ENCODE measurements at regions not wholly inside any gene's neighbourhood (a gene's known extent, or its start where the extent isn't known, plus 50 kb on each side); places are given as distances from the start of the nearest gene placed in this dataset.

GRCh38 chr13:50577806-50578205, 265.7 kb downstream of the DLEU7 start:
- H3K9ac ChIP-seq (ENCODE audit: low read length): no peak overlapping the region
- H3K9me3 ChIP-seq (ENCODE audit: control insufficient read depth, low read length): no peaks in the 10 kb centered on the region
- DNase-seq (ENCODE audit: low read depth): no peak
- no peak overlapping the region for H3K4me3 ChIP-seq (ENCODE audit: low read length)
- H3K4me1 ChIP-seq (ENCODE audit: control insufficient read depth, insufficient read depth, low read length): peaks cover 43% of the 10 kb centered on the region
- H3K36me3 ChIP-seq (ENCODE audit: control insufficient read depth, insufficient read depth, low read length, severe bottlenecking): no peaks in the 10 kb centered on the region
- no peaks in the 10 kb centered on the region for H3K27me3 ChIP-seq (replicated peaks; ENCODE audit: control insufficient read depth, insufficient read depth, low read length)

DNA sequence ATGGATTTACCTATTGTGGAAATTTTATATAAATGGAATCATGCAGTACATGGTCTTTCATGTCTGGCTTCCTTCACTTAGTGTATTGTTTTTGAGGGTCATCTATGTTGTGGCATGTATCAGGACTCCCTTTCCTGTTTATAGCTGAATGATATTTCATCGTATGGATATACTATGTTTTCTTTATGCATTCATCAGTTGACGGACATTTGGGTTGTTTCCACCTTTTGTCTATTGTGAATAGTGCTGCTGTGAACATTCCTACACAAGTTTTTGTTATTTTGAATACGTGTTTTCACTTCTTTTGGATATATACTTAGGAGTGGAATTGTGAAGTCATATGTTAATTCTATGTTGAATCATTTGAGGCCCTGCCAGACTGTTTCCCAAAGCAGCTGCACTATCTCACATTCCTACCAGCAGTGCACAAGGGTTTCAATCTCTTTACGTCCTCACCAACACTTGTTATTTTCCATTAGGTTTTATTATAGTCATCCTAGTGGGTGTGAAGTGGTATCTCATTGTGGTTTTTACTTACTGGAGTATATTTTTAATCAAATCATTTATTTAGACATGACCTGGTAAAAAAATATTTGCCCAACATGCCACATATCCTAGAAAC, 262.7 kb downstream of the DLEU7 start:
- H3K27me3 ChIP-seq (replicated peaks; ENCODE audit: control insufficient read depth, insufficient read depth, low read length): no peaks in the 10 kb centered on the region
- no peaks in the 10 kb centered on the region for H3K9me3 ChIP-seq (ENCODE audit: control insufficient read depth, low read length)
- peak; percentile 71 for DNase-seq (ENCODE audit: low read depth)
- H3K9ac ChIP-seq (ENCODE audit: low read length): no peak overlapping the region
- no peak overlapping the region for H3K4me3 ChIP-seq (ENCODE audit: low read length)
- H3K4me1 ChIP-seq (ENCODE audit: control insufficient read depth, insufficient read depth, low read length): peaks cover 44% of the 10 kb centered on the region
- H3K36me3 ChIP-seq (ENCODE audit: control insufficient read depth, insufficient read depth, low read length, severe bottlenecking): no peaks in the 10 kb centered on the region

DNA sequence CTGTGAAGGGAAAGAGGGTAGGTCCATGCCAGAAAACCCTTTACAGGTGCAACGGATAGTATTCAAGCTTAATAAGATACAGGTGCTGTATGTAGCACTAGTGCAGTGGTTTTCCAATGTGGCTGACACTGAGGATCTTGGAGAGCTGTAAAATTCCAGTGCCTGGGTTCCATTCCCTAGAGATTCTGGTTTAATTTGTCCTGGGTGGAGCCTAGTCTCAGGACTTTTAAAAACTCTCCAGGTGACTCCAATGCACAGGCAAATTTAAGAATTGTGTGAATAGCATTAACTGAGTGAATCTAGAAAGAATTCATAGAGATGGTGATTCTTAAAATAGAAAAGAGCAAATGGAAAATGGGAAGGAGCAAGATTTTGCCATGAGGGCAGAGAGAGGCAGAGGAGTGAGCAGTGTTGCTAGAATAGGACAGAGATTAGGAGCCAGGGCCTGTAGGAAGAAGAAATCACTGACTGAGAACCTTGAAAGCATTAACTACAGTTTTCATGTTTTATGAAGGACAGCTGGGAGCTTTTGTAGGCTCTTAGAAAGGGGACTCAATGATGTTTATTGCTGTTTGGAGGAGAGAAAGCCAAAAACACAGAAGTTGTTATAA, 261.8 kb downstream of the DLEU7 start:
- Histone ChIP-seq H3K9ac (ENCODE audit: low read length) (no peak overlapping the region), H3K9me3 (ENCODE audit: control insufficient read depth, low read length) (no peaks in the 10 kb centered on the region), H3K27me3 (replicated peaks; ENCODE audit: control insufficient read depth, insufficient read depth, low read length) (no peaks in the 10 kb centered on the region), H3K4me1 (ENCODE audit: control insufficient read depth, insufficient read depth, low read length) (peaks cover 40% of the 10 kb centered on the region), H3K4me3 (ENCODE audit: low read length) (no peak overlapping the region), H3K36me3 (ENCODE audit: control insufficient read depth, insufficient read depth, low read length, severe bottlenecking) (no peaks in the 10 kb centered on the region)
- DNase-seq (ENCODE audit: low read depth): no peak

DNA sequence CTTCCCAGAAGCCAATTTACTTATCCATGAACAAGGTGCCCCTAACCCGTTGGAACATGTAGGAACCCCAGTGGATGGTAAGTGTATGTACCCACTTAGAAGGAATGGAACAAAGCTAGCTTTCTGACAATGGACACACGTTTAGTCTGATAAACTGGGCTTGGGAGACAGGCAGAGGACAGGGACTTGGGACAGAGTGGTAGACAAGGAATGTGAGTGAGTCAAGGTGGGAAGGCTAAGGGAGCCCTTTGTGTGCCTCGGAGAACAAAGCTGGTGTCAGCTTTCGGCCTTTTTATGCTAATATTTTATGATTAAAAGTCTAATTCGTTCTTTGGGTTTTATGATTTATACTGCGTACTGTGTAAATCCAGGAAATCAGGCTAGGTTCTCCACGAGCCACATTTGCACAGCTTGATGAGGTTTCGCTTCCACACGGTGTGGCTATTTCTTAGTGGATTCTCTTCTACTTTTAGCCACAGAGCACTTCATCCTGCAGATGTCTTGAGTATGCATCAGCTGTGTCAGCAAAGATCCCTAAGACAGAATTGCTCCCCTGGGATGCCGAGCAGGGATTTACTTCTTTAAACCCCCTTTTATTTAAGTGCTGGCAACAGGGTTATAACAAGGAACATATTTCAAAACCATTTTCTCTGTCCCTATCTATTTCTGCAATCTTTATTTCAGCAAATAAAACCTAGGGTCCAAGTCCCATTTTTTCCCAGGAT, 258.5 kb downstream of the DLEU7 start:
- H3K4me3 ChIP-seq (ENCODE audit: low read length): no peak overlapping the region
- DNase-seq (ENCODE audit: low read depth): no peak
- H3K27me3 ChIP-seq (replicated peaks; ENCODE audit: control insufficient read depth, insufficient read depth, low read length): no peaks in the 10 kb centered on the region
- H3K36me3 ChIP-seq (ENCODE audit: control insufficient read depth, insufficient read depth, low read length, severe bottlenecking): no peaks in the 10 kb centered on the region
- no peak overlapping the region for H3K9ac ChIP-seq (ENCODE audit: low read length)
- H3K4me1 ChIP-seq (ENCODE audit: control insufficient read depth, insufficient read depth, low read length): peaks cover 58% of the 10 kb centered on the region
- H3K9me3 ChIP-seq (ENCODE audit: control insufficient read depth, low read length): no peaks in the 10 kb centered on the region

- Histone ChIP-seq H3K4me1 (ENCODE audit: control insufficient read depth, insufficient read depth, low read length) (peaks cover 61% of the 10 kb centered on the region), H3K36me3 (ENCODE audit: control insufficient read depth, insufficient read depth, low read length, severe bottlenecking) (no peaks in the 10 kb centered on the region), H3K4me3 (ENCODE audit: low read length) (no peak overlapping the region), H3K9me3 (ENCODE audit: control insufficient read depth, low read length) (no peaks in the 10 kb centered on the region), H3K27me3 (replicated peaks; ENCODE audit: control insufficient read depth, insufficient read depth, low read length) (no peaks in the 10 kb centered on the region), H3K9ac (ENCODE audit: low read length) (peak overlapping the region; percentile 18)
- no peak for DNase-seq (ENCODE audit: low read depth)
Measured at GRCh38 chr13:50585674-50586413, 257.6 kb downstream of the DLEU7 start.

DNA sequence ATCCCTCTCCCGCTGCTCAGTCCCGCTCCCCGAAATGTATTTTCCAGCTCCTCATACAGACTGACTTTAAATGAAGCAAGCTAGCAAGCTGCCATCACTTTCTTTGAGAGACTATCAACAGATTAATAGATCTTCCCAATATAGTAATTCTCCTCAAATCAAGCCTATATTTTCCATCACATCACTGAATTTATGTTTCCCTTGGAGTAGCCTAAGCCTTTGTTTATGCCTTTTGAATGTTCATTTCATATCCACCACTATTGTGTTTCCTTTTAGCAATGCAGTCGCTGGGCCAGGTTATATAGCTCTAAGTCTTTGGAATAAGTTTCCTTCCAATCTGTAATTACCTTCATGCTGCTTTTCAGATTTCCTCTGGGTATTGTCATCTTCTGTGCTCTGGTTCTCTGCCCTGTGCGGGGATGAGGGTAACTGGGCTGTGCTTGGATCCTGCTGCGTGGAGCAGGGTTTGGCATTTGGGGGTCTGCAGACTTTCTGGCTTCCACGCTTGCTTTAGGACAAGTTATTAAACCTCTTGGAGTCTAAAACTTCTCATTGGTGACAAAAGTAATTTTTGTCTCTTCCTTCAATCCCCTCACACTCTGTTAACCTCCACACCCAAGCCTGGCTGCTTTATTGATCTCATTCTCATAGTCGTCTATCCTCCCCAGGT, 256.9 kb downstream of the DLEU7 start:
- H3K4me1 ChIP-seq (ENCODE audit: control insufficient read depth, insufficient read depth, low read length): peaks cover 54% of the 10 kb centered on the region
- no peak overlapping the region for H3K9ac ChIP-seq (ENCODE audit: low read length)
- H3K27me3 ChIP-seq (replicated peaks; ENCODE audit: control insufficient read depth, insufficient read depth, low read length): no peaks in the 10 kb centered on the region
- no peak for DNase-seq (ENCODE audit: low read depth)
- no peaks in the 10 kb centered on the region for H3K9me3 ChIP-seq (ENCODE audit: control insufficient read depth, low read length)
- H3K36me3 ChIP-seq (ENCODE audit: control insufficient read depth, insufficient read depth, low read length, severe bottlenecking): no peaks in the 10 kb centered on the region
- H3K4me3 ChIP-seq (ENCODE audit: low read length): no peak overlapping the region

DNA sequence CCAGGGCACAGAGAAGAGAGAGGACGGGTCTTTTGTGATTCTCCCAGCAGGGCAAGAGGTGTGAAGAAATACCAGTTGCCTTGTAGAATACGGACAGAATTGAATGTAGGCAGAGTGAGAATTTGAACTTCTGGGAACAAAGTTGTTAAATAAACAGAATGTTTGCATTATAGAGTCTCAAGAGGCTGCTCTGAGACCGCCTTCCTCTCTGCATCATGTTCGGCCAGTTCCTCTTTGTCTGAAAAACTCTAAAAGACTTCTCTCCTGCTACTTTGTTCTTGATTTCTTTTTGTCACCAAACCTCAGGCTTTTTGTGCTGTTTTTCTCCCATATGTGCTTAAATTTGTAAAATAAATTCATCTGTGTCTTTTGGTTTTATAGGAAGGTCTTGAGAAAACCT, 256.4 kb downstream of the DLEU7 start:
- Histone ChIP-seq H3K9ac (ENCODE audit: low read length) (no peak overlapping the region), H3K9me3 (ENCODE audit: control insufficient read depth, low read length) (no peaks in the 10 kb centered on the region), H3K36me3 (ENCODE audit: control insufficient read depth, insufficient read depth, low read length, severe bottlenecking) (no peaks in the 10 kb centered on the region), H3K4me1 (ENCODE audit: control insufficient read depth, insufficient read depth, low read length) (peaks cover 54% of the 10 kb centered on the region), H3K27me3 (replicated peaks; ENCODE audit: control insufficient read depth, insufficient read depth, low read length) (no peaks in the 10 kb centered on the region), H3K4me3 (ENCODE audit: low read length) (no peak overlapping the region)
- no peak for DNase-seq (ENCODE audit: low read depth)

DNA sequence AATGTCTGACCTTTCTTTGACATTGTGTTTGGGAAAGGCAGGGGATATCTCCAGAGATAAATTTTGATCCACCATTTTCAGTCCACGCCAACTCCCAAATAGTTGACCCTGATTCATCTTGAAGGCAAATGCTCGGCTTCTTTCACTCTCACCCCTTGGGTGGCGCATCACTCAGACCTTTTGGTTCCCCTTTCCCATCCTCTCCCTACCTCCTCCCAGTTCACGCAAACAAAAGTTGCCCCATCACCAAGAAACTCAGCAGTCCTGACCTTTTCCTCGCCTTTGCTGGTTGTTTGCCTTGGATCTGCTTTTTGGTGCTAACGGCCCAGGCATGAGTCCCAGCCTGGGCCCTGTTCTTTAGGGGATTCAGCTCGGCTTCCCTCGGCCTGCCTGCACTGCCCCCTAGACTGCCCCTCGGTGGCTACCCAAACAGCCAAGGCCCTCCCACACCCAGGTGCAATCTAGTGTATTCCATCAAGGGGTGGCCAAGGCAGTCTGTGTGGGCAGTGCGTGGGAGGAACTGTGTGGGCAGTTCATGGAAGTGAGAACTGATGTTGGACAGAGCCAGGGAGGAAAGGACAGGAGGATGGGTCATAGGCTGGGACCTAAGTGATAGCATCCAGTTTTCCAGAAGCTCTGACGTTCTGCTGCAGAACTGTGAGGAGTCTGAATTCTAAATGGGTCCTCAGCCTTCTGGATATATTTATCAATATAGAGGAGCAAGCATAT, 255.7 kb downstream of the DLEU7 start:
- Histone ChIP-seq H3K9ac (ENCODE audit: low read length) (no peak overlapping the region), H3K36me3 (ENCODE audit: control insufficient read depth, insufficient read depth, low read length, severe bottlenecking) (no peaks in the 10 kb centered on the region), H3K27me3 (replicated peaks; ENCODE audit: control insufficient read depth, insufficient read depth, low read length) (no peaks in the 10 kb centered on the region), H3K9me3 (ENCODE audit: control insufficient read depth, low read length) (no peaks in the 10 kb centered on the region), H3K4me1 (ENCODE audit: control insufficient read depth, insufficient read depth, low read length) (peaks cover 58% of the 10 kb centered on the region), H3K4me3 (ENCODE audit: low read length) (no peak overlapping the region)
- DNase-seq (ENCODE audit: low read depth): no peak

DNA sequence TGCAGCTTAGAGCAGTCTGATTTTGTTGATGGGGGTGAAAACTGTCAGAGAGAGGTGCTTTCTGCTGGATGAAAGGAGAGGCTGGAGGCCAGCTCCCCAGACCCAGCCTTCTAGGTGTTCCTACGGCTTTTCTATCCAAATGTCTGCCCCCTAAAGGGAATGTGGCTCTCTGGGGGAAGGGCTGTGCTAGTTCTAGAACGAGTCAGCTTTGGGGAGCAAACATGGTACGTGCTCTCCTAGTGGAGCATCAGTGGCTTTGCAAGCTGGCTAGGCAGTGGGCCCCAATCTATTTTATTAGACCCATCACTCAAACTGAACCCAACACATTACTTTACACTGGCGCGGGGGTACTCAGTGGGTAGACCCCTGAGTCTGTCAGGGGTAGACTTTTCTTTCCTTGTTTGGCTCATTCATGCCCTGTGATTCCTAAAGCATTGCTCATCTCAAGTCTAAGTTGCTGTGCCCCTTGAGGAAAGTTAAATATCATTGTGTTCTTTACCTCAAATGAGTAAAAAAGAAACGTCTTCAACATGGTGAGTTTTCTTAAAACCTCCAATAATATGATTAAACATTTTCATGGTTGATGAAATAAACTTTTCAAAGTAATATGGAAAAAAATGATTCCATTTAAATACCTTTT, 254.9 kb downstream of the DLEU7 start:
- no peak overlapping the region for H3K9ac ChIP-seq (ENCODE audit: low read length)
- no peak overlapping the region for H3K4me3 ChIP-seq (ENCODE audit: low read length)
- H3K4me1 ChIP-seq (ENCODE audit: control insufficient read depth, insufficient read depth, low read length): peaks cover 58% of the 10 kb centered on the region
- no peaks in the 10 kb centered on the region for H3K36me3 ChIP-seq (ENCODE audit: control insufficient read depth, insufficient read depth, low read length, severe bottlenecking)
- no peaks in the 10 kb centered on the region for H3K9me3 ChIP-seq (ENCODE audit: control insufficient read depth, low read length)
- peak; percentile 7 for DNase-seq (ENCODE audit: low read depth)
- H3K27me3 ChIP-seq (replicated peaks; ENCODE audit: control insufficient read depth, insufficient read depth, low read length): no peaks in the 10 kb centered on the region

DNA sequence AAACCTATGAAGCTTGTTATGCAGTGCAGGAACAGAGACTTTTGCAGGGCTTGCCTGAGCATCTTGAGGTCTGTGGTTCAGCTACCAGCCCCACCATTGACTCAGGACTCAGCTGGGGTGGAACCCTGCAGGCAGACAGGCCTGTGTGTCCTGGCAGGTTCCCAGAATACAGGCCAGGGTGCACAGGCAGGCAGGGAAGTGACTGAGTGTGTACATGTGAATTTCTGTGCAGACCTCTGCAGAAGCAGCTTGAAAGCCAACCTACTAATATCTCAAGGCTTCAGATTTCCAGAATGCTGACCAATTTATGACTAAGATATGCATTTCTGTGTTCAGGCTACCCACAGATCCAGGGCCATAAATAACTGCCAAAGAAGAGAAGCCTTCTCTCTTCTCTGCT, 254.4 kb downstream of the DLEU7 start:
- no peaks in the 10 kb centered on the region for H3K9me3 ChIP-seq (ENCODE audit: control insufficient read depth, low read length)
- no peaks in the 10 kb centered on the region for H3K36me3 ChIP-seq (ENCODE audit: control insufficient read depth, insufficient read depth, low read length, severe bottlenecking)
- peak overlapping the region; percentile 7 for H3K9ac ChIP-seq (ENCODE audit: low read length)
- peaks cover 61% of the 10 kb centered on the region for H3K4me1 ChIP-seq (ENCODE audit: control insufficient read depth, insufficient read depth, low read length)
- no peaks in the 10 kb centered on the region for H3K27me3 ChIP-seq (replicated peaks; ENCODE audit: control insufficient read depth, insufficient read depth, low read length)
- no peak overlapping the region for H3K4me3 ChIP-seq (ENCODE audit: low read length)
- DNase-seq (ENCODE audit: low read depth): peak; percentile 56
